ENCODE measurements at regions not wholly inside any gene's neighbourhood (a gene's known extent, or its start where the extent isn't known, plus 50 kb on each side); places are given as distances from the start of the nearest gene placed in this dataset.

GRCh38 chr9:83178717-83179116 lies 115.8 kb upstream of the RASEF start:
- TF ChIP-seq CTCF (conservative IDR thresholded peaks at IDR 0.05) (no peak), ZFX (IDR thresholded peaks at IDR 0.05) (no peak)

Measured in C4-2B (cell line).